DMS114 treated with DMSO at 0.1 percent for 48 hours (cell line): ENCODE measurements at regions not wholly inside any gene's neighbourhood (a gene's known extent, or its start where the extent isn't known, plus 50 kb on each side); places are given as distances from the start of the nearest gene placed in this dataset.
"Not testable (repeated sequence)": the region's sequence is repeated elsewhere in the genome, so short reads cannot be mapped to it uniquely, and the experiment has no call there.

Experiments used
- DNase-seq: peaks from one replicate; lab custom pipeline; 2025; ENCODE audit not compliant: unreplicated experiment; lab: John Stamatoyannopoulos, UW

DNA sequence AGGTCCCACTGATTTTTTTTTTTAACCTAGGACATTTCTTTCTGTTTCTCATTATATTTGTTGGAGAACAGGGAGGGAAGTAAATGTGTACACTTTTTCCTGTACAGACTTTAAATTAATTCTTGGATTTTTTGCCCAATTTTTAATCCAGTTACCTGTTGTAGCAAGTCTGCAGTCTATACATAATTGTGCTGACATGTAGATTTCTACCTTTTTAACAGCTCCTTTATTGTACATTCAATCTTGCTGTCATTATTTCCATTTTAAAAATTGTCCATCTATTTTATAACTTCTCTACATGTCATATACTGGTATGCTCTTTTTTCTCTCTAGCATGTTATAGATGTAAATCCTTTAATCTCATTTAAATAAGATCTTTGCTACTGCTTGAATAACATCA is 1838.7 kb upstream of the CDH9 start:
- DNase-seq = no peak

DNA sequence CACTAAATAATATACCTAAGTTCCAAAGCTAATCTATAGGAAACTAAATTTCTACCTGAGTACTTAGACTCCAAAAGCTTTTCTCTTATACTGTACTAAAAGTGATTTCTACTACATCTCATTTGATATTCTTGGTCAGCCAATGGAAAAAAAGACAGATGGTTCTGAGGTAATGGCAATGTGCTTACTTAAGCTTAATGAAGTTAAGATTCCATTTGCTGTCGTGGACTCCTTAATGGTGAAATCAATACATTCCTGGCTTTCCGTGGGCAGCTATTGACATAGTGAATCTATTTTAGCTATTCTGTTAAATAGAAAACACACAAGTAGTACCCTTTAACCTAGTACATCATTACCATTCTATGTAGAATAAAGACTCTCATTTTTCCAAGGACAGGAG is 1825.6 kb upstream of the CDH9 start:
- DNase-seq = no peak

DNA sequence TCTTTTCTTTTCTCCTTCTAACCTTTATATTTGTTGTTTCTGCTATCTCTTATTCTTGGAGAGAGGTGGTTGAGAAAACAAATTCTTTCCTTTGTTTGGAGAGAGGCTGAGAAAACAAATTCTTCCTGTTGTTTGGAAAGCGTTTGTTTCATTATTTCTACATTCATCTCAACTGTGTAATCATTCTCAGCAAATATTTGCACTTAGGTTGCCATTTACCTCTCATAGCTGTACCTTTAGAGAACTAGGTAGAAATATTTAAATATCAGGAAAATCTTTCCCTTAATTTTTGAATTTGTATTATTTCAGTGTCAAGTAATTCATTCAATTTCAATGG is 1824.4 kb upstream of the CDH9 start:
- DNase-seq = no peak

DNA sequence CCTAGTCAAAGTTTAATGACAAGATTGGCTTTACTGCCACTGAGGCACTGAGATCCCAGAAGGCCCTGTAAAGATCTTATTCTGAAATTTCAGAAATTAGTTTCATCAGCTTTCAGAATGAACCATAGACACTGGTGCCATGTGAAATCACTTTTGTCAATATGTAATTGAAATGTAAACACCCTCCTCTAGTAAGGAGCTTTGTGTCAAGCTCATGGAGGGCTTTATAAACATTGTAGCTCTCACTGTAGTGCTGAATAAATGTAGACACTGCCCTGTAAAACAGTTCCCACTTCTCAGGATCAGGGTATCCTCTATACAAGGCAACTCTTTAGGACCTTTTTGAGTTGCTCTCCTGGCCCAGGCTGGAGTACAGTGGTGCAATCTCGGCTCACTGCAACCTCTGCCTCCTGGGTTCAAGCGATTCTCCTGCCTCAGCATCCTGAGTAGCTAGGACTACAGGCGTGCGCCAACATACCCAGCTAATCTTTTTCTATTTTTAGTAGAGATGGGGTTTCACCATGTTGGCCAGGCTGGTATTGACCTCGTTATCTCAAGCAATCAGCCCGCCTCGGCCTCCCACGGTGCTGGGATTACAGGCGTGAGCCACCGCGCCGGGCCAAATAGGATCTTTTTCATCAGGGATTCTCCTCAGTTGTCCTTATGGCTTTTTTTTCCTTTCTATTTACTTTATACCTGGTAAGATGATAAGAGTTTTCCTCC is 1823.9 kb upstream of the CDH9 start:
- no peak for DNase-seq

DNA sequence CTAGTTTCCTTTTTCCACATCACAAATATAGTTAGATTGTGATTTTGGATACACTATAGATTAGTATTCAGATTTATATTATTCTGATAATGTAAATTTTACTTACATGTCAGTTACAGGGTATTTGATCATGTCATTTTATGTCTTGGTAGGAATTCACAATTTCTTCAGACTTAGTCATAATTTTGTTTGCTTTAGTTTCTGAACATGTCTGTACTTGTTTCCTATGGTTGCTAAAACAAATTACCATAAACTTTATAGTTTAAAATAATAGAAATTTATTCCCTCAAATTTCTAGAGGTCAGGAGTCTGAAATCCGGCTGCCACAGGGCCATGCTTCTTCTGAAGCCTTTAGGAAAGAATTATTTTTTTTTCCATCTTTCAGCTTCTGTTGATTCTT is 1817.2 kb upstream of the CDH9 start:
- DNase-seq = no peak

DNA sequence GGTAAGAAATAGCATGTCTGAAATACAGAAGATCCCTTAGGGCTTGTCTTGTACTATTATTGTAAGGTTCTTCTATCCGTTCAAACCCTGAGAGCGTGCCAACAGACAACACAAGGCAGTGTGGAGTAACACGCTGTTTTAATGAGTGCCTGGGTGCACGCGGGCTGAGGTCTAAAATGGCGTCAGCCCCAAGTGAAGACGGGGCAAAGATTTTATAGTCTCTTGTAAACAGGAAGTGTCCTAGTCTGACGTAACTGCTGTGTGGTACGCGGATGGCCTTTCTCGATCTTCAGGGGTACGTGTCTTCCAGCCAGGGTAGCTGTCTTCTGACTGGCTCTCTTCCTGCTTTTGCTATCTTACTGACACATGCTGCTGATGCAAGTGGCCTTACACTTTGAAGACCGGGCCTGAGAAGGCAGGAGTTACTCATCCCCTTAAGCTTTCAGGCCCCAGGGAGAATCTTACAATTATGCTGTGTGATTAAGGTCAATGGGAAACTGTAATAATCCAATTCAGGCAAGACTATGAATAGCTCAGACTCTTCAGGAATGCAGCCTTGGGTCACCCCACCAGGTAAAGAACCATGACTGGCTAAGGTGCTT is 1812.0 kb upstream of the CDH9 start:
- DNase-seq = no peak

DNA sequence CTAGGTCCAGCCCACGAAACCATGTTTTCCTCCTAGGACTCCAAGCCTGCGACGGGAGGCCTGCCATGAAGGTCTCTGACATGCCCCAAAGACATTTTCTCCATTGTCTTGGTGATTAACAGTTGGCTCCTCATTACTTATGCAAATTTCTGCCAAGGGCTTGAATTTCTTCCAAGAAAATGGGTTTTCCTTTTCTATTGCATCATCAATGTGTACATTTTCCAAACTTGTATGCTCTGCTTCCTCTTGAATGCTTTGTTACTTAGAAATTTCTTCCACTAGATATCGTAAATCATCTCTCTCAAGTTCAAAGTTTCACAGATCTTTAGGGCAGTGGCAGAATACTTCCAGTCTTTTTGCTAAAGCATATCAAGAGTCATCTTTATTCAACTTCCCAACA is 1792.7 kb upstream of the CDH9 start:
- no peak for DNase-seq

DNA sequence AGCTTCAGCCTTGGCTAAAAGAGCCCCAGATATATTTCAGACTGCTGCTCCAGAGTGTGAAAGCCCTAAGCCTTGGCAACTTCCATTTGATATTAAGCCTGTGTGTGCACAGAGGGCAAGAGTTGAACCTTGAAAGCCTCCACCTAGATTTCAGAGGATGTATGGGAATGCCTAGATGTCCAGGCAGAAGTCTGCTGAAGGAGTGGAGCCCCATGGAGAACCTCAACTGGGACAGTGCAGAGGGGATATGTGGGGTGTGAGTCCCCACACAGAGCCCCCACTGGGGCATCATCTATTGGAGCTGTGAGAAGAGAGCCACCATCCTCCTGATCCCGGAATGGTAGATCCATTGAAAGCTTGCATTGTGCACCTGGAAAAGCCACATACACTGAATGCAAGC is 1784.8 kb upstream of the CDH9 start:
- DNase-seq = no peak

DNA sequence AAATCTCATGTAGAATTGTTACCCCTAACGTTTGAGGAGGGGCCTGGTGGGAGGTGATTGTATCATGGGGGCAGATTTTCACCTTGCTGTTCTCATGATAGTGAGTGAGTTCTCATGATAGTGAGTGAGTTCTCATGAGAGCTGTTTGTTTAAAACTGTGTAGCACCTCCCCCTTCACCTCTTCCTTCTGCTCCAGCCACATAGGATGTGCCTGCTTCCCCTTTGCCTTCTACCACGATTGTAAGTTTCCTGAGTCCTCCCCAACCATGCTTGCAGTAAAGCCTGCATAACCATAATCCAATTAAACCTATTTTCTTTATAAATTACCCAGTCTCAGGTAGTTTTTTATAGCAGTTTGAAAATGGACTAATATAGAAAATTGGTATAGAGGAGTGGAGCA is 1783.7 kb upstream of the CDH9 start:
- DNase-seq = no peak

DNA sequence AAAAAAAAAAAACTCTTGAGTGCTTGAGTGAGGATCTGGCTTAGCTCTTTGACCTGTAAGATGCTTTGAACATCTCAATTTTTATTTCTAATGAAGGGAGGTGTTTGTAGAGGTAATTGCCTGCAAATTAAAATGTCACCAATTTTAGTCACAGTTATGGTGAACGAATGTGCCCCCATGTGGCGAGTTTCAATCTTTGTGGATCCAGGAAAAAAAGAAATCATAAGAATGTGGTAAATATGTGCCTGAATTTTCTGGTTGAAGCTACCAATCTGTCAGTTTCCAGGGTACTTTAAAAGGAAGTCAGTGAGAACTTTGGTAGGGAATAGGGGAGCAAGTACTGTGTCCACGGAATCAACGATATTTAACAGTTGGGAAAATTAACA is 1772.4 kb upstream of the CDH9 start:
- DNase-seq = no peak

DNA sequence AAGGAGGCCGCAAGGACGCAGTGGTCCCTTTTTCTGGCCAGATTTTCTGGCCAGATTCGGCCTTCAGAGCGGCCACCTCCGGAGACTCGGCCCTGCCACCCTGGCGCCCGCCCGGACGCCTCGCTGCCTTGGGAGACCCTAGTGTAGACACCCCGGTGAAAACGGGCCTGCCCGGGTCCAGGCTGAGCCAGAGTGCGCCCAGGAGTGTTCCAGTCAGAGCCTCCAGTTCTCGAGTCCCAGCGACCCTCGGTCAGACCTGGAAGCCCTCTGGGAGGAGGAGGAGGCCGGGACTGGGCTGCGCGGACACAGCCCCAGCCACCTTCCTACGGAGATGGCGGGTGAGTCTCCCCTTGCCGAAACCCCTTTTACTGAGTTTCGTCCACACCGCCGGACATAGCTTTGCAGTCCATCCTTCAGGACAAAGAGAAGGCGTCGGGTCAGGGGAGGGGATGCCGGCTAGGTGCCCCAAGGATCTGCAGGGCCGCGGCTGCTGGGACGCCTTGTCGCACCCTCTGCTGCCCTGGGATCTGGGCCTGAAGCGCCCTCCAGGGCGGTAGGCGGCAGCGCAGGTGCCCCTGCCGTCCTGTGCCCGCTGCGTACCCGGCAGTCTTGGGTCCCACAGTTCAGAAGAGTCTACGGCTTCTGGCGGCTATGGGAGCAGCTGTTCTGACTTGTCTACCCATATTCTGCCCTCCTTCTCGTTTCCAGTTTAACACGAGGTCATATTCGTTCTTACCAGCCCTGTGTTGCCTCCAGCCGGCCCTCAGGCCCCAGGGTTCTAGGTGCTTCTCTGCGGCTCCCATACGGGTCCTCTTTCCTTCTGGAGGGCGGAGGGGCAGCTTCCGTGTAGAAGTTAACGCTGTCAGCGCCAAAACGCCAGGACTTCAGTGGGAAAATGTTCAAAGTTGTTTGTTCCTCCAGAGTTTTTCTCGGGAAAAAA is 1771.7 kb upstream of the CDH9 start:
- DNase-seq = no peak

DNA sequence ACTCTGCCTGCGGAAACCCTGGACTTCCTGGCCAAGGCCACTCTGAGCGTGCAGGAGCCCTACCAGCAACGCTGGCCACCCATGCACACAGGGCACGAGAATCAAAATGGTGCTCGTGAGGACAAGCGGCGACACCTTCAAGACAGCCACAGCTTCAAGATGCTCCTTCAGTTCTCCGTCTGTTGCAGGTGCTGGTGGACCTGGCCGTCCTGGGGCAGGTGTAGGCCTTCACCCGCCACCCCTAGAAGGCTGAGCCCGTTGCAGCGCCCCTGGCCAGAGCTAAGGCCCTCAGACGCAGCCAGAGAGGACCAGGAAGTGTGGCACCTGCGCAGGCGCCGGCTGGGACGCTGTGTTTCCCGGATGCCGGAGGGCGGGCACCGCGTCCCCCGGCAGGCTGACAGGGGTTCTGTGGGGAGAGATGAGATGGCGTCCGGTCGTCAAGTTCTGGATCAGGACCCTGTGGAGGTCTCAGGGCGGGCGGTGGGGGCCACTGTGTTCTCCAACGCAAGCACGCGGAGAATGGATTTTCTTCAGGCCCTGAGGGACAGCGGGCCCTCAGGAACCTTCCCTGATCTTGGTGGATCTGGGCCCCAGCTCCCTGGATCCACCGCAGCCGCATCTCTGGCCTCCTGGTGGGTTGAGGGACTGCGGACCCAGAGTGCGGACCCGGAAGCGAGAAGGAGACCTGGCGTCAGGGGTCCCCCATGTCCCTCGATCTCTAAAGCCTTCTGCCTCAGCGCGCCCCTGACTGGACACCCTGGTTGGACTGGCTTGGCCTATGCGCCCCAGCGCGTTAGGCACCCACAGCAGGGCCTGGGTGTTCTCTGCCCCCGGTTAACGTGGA is 1770.8 kb upstream of the CDH9 start:
- no peak for DNase-seq

DNA sequence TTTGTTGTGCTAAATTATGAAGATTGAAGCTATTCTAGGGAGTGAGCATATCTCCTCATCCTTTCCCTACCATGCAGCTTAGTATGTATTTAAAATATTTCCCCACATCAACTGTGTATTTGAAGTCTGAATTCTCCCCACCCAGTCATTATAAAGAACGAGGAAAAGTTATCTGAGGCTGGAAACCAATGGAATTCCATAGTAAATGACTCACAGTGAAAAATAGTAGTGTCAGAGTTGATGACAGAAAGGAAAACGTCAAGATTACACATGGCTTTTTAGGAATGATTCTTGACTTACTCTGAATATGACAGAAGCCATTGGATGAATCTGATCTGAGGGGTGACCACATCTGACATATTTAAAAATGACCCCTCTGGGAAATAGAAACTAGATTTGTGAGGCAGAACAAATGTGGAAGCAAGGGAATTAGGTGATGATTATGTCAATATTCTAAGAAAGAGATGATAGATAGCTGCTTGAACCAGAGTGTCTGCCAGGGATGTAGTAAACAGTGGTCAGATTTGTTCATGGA is 1768.9 kb upstream of the CDH9 start:
- DNase-seq = no peak

DNA sequence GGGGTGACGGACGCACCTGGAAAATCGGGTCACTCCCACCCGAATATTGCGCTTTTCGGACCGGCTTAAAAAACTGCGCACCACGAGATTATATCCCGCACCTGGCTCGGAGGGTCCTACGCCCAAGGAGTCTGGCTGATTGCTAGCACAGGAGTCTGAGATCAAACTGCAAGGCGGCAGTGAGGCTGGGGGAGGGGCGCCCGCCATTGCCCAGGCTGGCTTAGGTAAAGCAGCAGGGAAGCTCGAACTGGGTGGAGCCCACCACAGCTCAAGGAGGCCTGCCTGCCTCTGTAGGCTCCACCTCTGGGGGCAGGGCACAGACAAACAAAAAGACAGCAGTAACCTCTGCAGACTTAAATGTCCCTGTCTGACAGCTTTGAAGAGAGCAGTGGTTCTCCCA is 1760.6 kb upstream of the CDH9 start:
- DNase-seq = not testable (repeated sequence)

DNA sequence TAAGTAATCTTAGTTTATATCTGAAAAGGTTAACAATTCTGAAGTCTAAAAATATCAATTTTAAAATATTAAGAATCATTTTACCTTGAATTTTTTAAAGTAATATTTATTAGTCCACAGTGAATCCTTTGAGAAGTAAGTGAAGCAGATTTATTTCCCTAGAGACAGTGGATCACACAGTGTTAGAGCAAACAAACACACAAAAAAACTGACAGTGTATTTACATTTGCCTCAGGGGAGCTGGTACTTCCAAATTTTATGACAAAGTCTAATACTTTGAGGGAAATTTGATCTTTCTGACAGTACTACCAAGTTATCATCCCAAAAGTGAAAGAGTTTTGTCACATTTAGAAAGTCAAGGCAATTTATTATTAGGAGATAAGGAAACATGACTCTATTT is 1750.6 kb upstream of the CDH9 start:
- DNase-seq = no peak

DNA sequence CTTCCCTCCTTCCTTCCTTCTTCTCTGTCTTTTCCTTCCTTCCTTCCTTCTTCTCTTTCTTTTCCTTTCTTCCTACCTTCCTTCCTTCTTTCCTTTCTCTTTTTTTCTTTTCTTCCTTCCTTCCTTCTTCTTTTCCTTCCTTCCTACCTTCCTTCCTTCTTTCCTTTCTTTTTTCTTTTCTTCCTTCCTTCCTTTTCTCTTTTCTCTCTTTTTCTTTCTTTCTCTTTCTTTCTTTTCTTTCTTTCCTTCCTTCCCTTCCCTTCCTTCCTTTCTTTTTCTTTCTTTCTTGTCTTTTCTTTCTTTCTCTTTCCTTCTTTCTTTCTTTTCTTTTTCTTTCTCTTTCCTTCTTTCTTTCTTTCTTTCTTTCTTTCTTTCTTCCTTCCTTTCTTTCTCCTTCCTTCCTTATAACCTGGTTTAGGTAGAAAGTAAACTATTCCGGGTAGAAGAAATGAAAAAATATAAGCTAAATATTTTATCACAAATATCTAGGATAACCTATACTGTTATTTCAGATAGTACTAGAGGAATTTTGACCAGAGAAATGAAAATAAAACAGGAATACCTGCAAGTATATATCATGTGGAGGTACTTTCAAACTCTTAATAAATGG is 1741.8 kb upstream of the CDH9 start:
- DNase-seq = no peak

DNA sequence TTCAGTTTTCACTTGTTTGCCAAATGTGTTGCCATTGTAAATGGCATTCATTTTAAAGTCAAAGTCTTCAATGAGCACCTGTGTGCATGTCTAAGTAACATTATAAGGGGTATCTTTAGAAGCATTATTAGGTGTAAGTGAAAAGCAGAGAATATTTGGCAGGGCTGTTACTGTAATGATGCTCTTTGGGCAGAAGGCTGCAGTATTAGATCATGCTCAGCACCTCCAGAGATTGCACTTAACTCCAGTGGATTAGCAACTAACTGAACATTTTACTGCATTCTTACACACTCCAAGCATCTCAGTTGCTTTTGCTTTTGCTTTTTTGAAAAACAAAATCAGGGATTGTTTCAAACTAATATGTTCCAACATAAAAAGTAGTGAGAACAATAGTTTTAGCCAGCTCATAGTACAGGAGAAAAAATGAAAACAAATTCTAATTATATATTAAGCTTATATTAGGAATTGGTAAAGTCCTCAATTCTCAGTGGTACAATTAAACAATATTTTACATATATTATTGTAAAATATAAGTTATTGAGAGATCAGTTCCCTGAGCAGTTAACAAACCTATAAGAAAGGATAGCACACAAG is 1740.9 kb upstream of the CDH9 start:
- DNase-seq = no peak

DNA sequence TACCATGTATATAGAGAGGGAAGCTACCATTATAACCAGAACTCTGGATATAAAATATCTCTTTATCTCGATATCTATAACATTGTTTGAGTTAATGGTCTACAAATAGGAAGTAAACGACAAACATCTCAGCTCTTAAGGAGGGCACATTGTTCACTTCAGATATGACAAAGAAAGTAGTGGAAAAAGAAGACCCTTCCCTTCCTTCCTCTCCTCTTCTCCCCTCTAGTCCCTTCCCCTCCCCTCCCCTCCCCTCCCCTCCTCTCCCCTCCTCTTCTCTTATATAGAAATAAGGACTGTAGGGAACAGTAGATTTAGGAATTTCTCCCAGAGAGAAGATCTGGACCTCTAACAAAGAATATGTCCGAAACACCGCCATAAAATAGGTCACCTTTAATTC is 1731.9 kb upstream of the CDH9 start:
- DNase-seq = no peak

DNA sequence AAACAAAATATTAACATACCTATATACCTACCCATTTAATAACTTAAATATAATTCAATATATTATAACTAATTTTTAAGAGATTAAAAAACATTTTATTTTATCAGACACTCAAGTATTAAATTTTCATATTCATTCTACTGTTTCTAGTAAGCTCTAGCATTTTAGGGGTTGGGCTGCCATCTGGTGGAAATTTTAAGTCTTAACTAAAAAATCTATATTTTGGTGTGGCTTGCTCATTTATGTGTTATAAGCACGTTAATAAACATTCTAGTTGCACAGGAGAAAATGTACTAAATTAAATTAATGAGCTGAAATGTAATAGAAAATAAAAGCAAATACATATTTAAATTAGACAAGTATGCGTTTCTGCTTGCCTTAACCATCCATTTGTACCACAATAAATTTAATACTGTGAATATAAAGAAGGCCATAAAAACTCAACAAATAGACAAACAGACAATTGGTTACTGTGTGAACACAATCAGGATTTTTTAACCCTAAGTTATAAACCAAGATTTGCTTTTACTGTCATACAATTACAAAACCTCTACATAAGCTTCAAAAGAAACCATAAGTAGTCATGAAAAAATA is 1728.3 kb upstream of the CDH9 start:
- DNase-seq = peak; percentile 51

DNA sequence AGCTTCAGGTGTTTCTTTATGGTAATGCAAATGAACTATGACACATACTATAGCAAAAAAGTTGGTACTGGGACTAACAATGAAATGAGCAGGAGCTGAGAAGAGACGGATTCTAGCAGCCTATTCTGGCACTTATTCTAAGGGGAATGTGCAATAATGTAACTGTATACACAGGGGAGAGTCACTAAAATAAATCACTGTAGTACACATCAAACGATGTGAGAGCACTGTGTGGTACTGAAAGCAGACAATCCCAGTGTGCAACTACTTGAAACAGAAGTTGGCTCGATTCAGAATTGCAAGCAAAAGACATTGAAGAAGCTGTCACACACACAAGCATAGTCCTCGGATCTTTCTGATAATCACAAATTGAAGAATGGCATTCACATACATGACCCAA is 1713.0 kb upstream of the CDH9 start:
- DNase-seq = no peak
